Transverse colon (tissue), 4 donors: ENCODE measurements at regions not wholly inside any gene's neighbourhood (a gene's known extent, or its start where the extent isn't known, plus 50 kb on each side); places are given as distances from the start of the nearest gene placed in this dataset.
"Not testable (repeated sequence)": the region's sequence is repeated elsewhere in the genome, so short reads cannot be mapped to it uniquely, and the experiment has no call there.

ENCODE experiments used
- DNase-seq: peaks from one replicate; pipeline ENCODE4 v3.0.0-alpha.2; 2019
- H3K27ac ChIP-seq, 4 donors: fragments of 200-600 bp; sonication (generic); 2 replicates each; pipeline ENCODE4 v1.5.1; 2016 to 2018; ENCODE audit warnings: inconsistent platforms in 4 of 4
- H3K27me3 ChIP-seq: fragments of 200-600 bp; sonication (generic); 2 replicates; pipeline ENCODE4 v1.5.1; 2017; ENCODE audit warnings: inconsistent platforms
- H3K36me3 ChIP-seq, 4 donors: fragments of 200-600 bp; sonication (generic); 2 replicates each; pipeline ENCODE4 v1.5.1; 2017 to 2019; ENCODE audit warnings: inconsistent platforms in 4 of 4
- H3K4me1 ChIP-seq, 4 donors: fragments of 200-600 bp; sonication (generic); 2 replicates each; pipeline ENCODE4 v1.5.1; 2017 to 2020; ENCODE audit warnings: inconsistent platforms in 4 of 4
- H3K4me3 ChIP-seq, 4 donors: fragments of 200-600 bp; sonication (generic); 1 replicate in 1 of 4; 2 replicates in 3 of 4; pipeline versions ENCODE4 v1.5.1 to v1.6.1; 2017 to 2019; ENCODE audit warnings: inconsistent platforms in 4 of 4
- H3K9me3 ChIP-seq, 2 donors: fragments of 200-600 bp; sonication (generic); 2 replicates each; pipeline ENCODE4 v1.5.1; 2017 to 2019; ENCODE audit warnings: inconsistent platforms in 2 of 2
- CTCF ChIP-seq, 5 experiments: fragments of 200-600 bp in 3 of 5; fragments of 450-650 bp in 2 of 5; sonication (generic) in 3 of 5; IDR thresholded peaks; 1 replicate in 2 of 5; 2 replicates in 3 of 5; pipeline ENCODE4 v1.5.1; 2016 to 2017; ENCODE audit warnings: antibody characterized with exemption in 5 of 5, inconsistent platforms in 3 of 5, mild to moderate bottlenecking in 2 of 5, moderate library complexity in 1 of 5
- EP300 ChIP-seq: sonication (generic); formaldehyde crosslinking; IDR thresholded peaks from one replicate; pipeline ENCODE4 v1.6.1; 2017; ENCODE audit warnings: antibody characterized with exemption, low read depth
- POLR2A ChIP-seq: fragments of 450-650 bp; IDR thresholded peaks from one replicate; pipeline ENCODE4 v1.6.1; 2016; ENCODE audit warnings: antibody characterized with exemption, mild to moderate bottlenecking, moderate library complexity
- POLR2AphosphoS5 ChIP-seq, 3 donors: sonication (generic); formaldehyde crosslinking; IDR thresholded peaks; one replicate each; pipeline ENCODE4 v1.6.1; 2016; ENCODE audit warnings: antibody characterized with exemption in 3 of 3
- WGBS, 2 donors: methylation state at CpG; one replicate each; pipeline ENCODE4 v1.1.5; 2018; ENCODE audit warnings: low coverage in 1 of 2; 5-methylcytosine and 5-hydroxymethylcytosine counted together
- in situ Hi-C, 4 donors: fragments of 200-750 bp; cut with MboI; loops; one replicate each; pipeline versions ENCODE4 v1.15.0 to v1.15.1; 2017; ENCODE audit warnings: low sequenced_read_pairs in 3 of 4, low pct_ligation_motif_present in 1 of 4, low pct_unique_long_range_greater_than_20kb in 1 of 4
- intact Hi-C: fragments of 100-400 bp; cut with DNase I; formaldehyde crosslinking; loops from one replicate; pipeline ENCODE4 v1.15.1; 2023; ENCODE audit warnings: low total_unique reads

- in situ Hi-C loops: no loop called here
Observed at GRCh38 chr6:854406-855118, 161.6 kb upstream of the EXOC2 start.

GRCh38 chr6:852216-852615 lies 159.3 kb upstream of the EXOC2 start:
- H3K9me3 ChIP-seq, H3K4me3 ChIP-seq, H3K27ac ChIP-seq, H3K27me3 ChIP-seq, DNase-seq, in situ Hi-C loops, H3K4me1 ChIP-seq, intact Hi-C loops, H3K36me3 ChIP-seq: not testable (repeated sequence)
- 78 to 87% methylated on average over 4 to 5 of the region's 5 CpGs for WGBS, 2 donors

More at GRCh38 chr6:854406-855118, 161.6 kb upstream of the EXOC2 start:
- H3K27ac ChIP-seq: no peak overlapping the region
- no peak overlapping the region for H3K4me3 ChIP-seq
- H3K9me3 ChIP-seq: no peaks in the 10 kb centered on the region
- H3K27me3 ChIP-seq: no peaks in the 10 kb centered on the region
- no peaks in the 10 kb centered on the region for H3K4me1 ChIP-seq
- no peak for DNase-seq
- 48 to 49% methylated on average over 10 to 12 of the region's 12 CpGs for WGBS, 2 donors
- TF ChIP-seq EP300 (no peak), CTCF (IDR thresholded peaks at IDR 0.05) (no peak), POLR2AphosphoS5 (IDR thresholded peaks at IDR 0.05) (no peak), POLR2A (no peak)
- intact Hi-C loops: no loop called here
- no peaks in the 10 kb centered on the region for H3K36me3 ChIP-seq

- 73 to 77% methylated on average over 3 to 5 of the region's 5 CpGs for whole genome bisulfite sequencing, 2 donors
Observed at GRCh38 chr6:849075-849506, 156.2 kb upstream of the EXOC2 start.

GRCh38 chr6:845566-845965 lies 152.6 kb upstream of the EXOC2 start:
- no peak for DNase-seq
- H3K4me3 ChIP-seq: no peak overlapping the region
- no peaks in the 10 kb centered on the region for H3K9me3 ChIP-seq
- WGBS, 2 donors: 50 to 63% methylated on average over 1 to 2 of the region's 2 CpGs
- H3K4me1 ChIP-seq: no peaks in the 10 kb centered on the region
- TF ChIP-seq EP300 (no peak), CTCF (IDR thresholded peaks at IDR 0.05) (no peak), POLR2A (no peak), POLR2AphosphoS5 (IDR thresholded peaks at IDR 0.05) (no peak)
- H3K27ac ChIP-seq: no peak overlapping the region
- intact Hi-C loops (no loop called here), in situ Hi-C loops (no loop called here)
- H3K36me3 ChIP-seq: no peaks in the 10 kb centered on the region
- H3K27me3 ChIP-seq: no peaks in the 10 kb centered on the region

More at GRCh38 chr6:849075-849506, 156.2 kb upstream of the EXOC2 start:
- Histone ChIP-seq H3K27me3 (no peaks in the 10 kb centered on the region), H3K4me1 (no peaks in the 10 kb centered on the region), H3K36me3 (no peaks in the 10 kb centered on the region), H3K4me3 (no peak overlapping the region), H3K9me3 (no peaks in the 10 kb centered on the region), H3K27ac (no peak overlapping the region)
- no peak for DNase-seq
- intact Hi-C loops (no loop called here), in situ Hi-C loops (no loop called here)
- TF ChIP-seq POLR2AphosphoS5 (IDR thresholded peaks at IDR 0.05): no peak
- no peak for TF ChIP-seq CTCF (IDR thresholded peaks at IDR 0.05)
- no peak for TF ChIP-seq EP300
- no peak for TF ChIP-seq POLR2A

GRCh38 chr6:845101-845500 lies 152.2 kb upstream of the EXOC2 start:
- Histone ChIP-seq H3K27me3 (no peaks in the 10 kb centered on the region), H3K36me3 (no peaks in the 10 kb centered on the region), H3K9me3 (no peaks in the 10 kb centered on the region), H3K27ac (no peak overlapping the region), H3K4me3 (no peak overlapping the region), H3K4me1 (no peaks in the 10 kb centered on the region)
- intact Hi-C loops: no loop called here
- DNase-seq: no peak
- in situ Hi-C loops: no loop called here
- TF ChIP-seq EP300 (no peak), CTCF (IDR thresholded peaks at IDR 0.05) (no peak), POLR2A (no peak), POLR2AphosphoS5 (IDR thresholded peaks at IDR 0.05) (no peak)
- 72 to 90% methylated on average over 2 of the region's 2 CpGs for WGBS, 2 donors
